Skeletal muscle satellite cell (primary cell): ENCODE measurements at regions not wholly inside any gene's neighbourhood (a gene's known extent, or its start where the extent isn't known, plus 50 kb on each side); places are given as distances from the start of the nearest gene placed in this dataset.

ENCODE experiments used
- H3K27me3 ChIP-seq: 2 replicates; pipeline ENCODE4 v1.7.0; 2013; ENCODE audit warnings: low read length; ENCODE audit not compliant: control insufficient read depth, insufficient read depth
- H3K36me3 ChIP-seq: 2 replicates; pipeline ENCODE4 v1.7.0; 2013; ENCODE audit warnings: mild to moderate bottlenecking, control low read depth, low read length; ENCODE audit not compliant: insufficient read depth
- H3K4me1 ChIP-seq: 2 replicates; pipeline ENCODE4 v1.7.0; 2013; ENCODE audit warnings: low read length; ENCODE audit not compliant: control insufficient read depth, insufficient read depth
- H3K4me2 ChIP-seq: 2 replicates; pipeline ENCODE4 v1.7.0; 2013; ENCODE audit warnings: mild to moderate bottlenecking, low read length
- H3K4me3 ChIP-seq: 2 replicates; pipeline ENCODE4 v1.7.0; 2013; ENCODE audit warnings: low read length
- H3K9ac ChIP-seq: 2 replicates; pipeline ENCODE4 v1.7.0; 2013; ENCODE audit warnings: mild to moderate bottlenecking, low read depth, low read length, moderate library complexity
- H3K9me3 ChIP-seq: replicated peaks from 2 replicates; pipeline ENCODE4 v1.7.0; 2013; ENCODE audit warnings: mild to moderate bottlenecking, control low read depth, low read length

DNA sequence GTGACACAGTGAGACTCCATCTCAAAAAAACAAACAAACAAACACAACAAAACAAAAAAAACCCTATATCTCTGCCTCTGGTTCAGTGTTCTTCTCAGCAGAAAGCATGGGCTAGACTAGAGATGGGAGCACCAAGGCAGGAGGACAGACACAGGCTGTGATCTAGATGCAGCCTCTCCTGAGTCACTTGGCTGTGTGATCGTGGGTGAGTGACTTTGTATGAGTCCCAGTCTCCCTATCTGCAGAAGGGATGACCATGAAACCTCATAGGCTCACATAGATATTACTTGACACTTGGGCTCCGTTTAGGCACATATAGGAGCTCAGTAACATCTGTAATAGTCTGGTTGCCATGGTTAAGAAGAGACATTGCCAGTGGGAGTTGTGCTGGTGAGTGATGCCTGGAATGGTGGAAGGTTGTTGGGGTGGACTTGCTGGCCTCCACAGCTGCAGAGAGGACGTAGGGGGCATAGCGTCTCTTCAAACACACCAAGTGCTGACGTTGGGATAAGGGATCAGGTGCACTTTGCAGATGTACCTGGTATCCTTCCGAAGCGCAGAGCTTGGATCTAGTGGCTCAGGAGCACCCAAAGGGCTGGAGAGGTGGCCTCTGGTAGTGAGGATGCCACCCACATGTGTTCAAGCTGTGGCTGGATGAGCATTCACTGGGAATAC, 318.9 kb upstream of the HS6ST1 start:
- Histone ChIP-seq H3K4me1 (no peaks in the 10 kb centered on the region), H3K36me3 (no peaks in the 10 kb centered on the region), H3K9me3 (no peaks in the 10 kb centered on the region), H3K27me3 (no peaks in the 10 kb centered on the region), H3K9ac (no peak overlapping the region), H3K4me3 (no peak overlapping the region), H3K4me2 (no peak overlapping the region)

DNA sequence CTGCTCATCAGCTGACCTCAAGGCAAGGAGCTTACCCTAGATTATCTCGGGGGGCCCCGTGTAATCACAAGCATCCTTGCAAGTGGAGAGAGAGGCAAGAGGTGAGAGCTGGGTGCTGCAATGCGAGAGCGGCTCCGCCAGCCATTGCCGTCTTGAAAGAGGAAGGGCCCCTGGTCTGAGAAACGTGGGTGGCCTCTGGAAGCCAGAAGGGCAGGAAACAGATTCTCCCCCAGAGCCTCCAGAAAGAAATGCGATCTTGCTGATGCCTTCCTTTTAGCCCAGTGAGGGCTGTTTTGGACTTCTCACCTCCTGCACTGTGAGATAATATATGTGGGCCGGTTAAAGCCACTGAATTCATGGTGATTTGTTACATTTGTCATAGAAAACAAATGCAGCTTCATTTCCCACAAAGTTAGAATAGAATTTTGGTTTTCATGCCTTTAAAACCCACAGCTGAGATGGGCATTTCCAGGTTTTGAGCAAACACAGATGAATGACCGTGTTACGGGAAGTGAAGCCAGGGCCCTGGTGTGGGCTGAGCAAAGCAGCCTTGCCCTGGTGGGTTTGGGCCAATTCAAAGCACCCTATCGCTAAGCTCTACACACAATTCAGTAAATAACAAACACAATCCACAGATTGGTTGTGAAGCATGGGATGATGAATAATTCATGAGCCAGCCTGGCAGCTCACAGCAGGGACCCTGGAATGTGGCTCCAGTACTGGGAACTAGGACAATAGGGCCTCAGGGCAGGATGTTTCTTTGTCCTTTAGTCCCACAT, 319.9 kb upstream of the HS6ST1 start:
- Histone ChIP-seq H3K9me3 (no peaks in the 10 kb centered on the region), H3K4me3 (no peak overlapping the region), H3K4me1 (no peaks in the 10 kb centered on the region), H3K4me2 (no peak overlapping the region), H3K36me3 (no peaks in the 10 kb centered on the region), H3K9ac (no peak overlapping the region), H3K27me3 (no peaks in the 10 kb centered on the region)

GRCh38 chr2:128639120-128639477, 320.4 kb upstream of the HS6ST1 start:
- no peaks in the 10 kb centered on the region for H3K4me1 ChIP-seq
- H3K36me3 ChIP-seq, result no peaks in the 10 kb centered on the region
- no peaks in the 10 kb centered on the region for H3K9me3 ChIP-seq
- no peak overlapping the region for H3K4me2 ChIP-seq
- no peak overlapping the region for H3K4me3 ChIP-seq
- no peaks in the 10 kb centered on the region for H3K27me3 ChIP-seq
- no peak overlapping the region for H3K9ac ChIP-seq

DNA sequence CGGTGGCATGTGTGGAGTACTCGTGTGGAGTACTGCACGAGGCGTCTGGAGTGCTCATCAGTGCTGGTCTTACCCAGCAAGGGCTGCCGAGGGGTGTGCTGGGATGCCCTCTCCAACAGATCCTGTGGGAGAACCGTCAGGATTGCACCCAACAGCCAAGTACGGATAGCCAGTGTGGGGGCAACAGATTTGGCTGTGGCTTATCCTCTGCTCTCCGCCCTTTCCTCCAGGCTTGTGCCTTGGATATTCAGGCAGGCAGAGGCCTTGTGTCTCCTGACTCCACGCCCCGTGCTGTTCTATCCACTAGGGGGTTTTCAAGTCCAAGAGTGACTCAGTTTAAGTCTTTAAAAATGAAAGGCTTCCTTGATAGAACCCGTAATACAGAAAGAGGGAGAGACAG, 321.0 kb upstream of the HS6ST1 start:
- Histone ChIP-seq H3K9ac (no peak overlapping the region), H3K27me3 (no peaks in the 10 kb centered on the region), H3K4me1 (no peaks in the 10 kb centered on the region), H3K4me3 (no peak overlapping the region), H3K4me2 (no peak overlapping the region), H3K9me3 (no peaks in the 10 kb centered on the region), H3K36me3 (no peaks in the 10 kb centered on the region)

DNA sequence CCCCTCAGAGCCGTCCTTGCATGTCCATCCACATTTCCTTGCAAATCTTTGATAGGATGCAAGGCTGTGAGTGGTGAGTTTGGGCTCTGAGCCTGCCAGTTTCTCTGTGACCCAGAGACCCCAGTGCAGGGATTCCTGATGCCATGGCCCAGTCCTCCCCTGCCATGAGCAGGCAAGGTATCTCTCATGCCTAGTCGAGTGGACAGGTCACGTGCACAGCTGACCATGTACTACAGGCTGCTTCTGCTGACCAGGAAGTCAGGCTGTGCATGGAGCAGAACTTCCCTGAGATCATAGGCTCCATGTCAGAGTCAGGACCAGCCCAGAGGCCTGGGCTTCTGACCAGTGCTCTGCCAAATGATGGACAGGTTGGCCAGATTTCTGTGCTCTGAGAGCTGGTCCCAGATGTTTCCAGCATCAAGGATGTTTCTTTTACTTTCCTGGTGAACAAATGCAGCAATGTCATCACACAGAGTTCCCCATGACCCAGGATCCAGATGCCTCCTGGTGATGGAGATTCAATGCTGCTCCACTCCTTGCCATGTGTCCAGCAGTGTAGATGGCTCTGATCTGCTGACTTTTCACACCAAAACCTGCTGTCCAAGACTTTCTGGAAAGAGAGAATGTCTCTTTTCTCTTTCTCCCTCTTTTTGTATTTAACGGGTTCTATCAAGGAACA, 321.6 kb upstream of the HS6ST1 start:
- H3K36me3 ChIP-seq, result no peaks in the 10 kb centered on the region
- no peaks in the 10 kb centered on the region for H3K27me3 ChIP-seq
- no peaks in the 10 kb centered on the region for H3K9me3 ChIP-seq
- no peak overlapping the region for H3K4me2 ChIP-seq
- H3K4me3 ChIP-seq, result no peak overlapping the region
- H3K9ac ChIP-seq, result no peak overlapping the region
- H3K4me1 ChIP-seq, result no peaks in the 10 kb centered on the region

GRCh38 chr2:128640845-128641360, 322.2 kb upstream of the HS6ST1 start:
- Histone ChIP-seq H3K9me3 (no peaks in the 10 kb centered on the region), H3K36me3 (no peaks in the 10 kb centered on the region), H3K4me2 (no peak overlapping the region), H3K4me1 (no peaks in the 10 kb centered on the region), H3K27me3 (no peaks in the 10 kb centered on the region), H3K9ac (no peak overlapping the region), H3K4me3 (no peak overlapping the region)

- Histone ChIP-seq H3K4me3 (no peak overlapping the region), H3K4me1 (no peaks in the 10 kb centered on the region), H3K9ac (no peak overlapping the region), H3K36me3 (no peaks in the 10 kb centered on the region), H3K9me3 (no peaks in the 10 kb centered on the region), H3K27me3 (no peaks in the 10 kb centered on the region), H3K4me2 (no peak overlapping the region)
Observed at GRCh38 chr2:128641421-128642080, 322.9 kb upstream of the HS6ST1 start.

DNA sequence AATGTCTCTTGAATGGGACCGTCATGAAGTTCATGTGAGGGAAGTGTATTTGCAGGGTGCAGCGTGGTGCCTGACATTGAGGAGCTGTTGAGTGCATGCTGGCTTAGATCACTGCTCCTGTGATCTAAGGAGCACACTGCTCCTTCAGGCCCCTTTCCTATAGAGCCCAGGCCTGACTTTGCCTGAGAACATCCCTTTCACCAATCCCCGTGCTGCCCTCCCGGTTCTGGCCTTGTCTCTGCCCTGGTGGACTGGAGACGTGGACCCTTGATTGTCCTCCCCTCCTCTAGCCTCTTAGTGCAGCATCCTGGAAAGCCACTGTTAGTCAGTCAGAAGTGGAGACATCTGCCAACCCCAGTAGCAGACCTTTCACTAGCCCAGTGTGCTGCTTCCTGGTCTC, 323.6 kb upstream of the HS6ST1 start:
- Histone ChIP-seq H3K36me3 (no peaks in the 10 kb centered on the region), H3K9me3 (no peaks in the 10 kb centered on the region), H3K4me2 (no peak overlapping the region), H3K9ac (no peak overlapping the region), H3K4me1 (no peaks in the 10 kb centered on the region), H3K27me3 (no peaks in the 10 kb centered on the region), H3K4me3 (no peak overlapping the region)

DNA sequence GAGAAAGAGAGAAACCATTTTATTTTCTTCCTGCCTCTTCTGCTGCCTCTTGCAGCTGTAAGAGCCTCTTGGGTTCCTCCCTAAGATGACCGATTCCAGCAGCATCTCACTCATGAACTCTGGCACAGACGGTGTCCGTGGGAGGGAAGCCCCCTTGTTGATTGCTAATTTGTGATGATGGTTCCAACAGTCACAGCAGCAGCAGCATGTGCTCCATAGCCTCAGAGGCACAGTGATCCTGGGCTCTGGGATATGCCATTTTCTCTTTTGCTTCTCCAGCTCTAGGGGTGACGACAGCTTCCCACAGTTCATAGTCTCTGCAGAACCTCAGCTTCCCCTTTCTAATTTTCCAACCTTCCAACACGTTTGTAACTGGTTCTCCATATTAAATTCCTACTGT, 324.2 kb upstream of the HS6ST1 start:
- no peaks in the 10 kb centered on the region for H3K36me3 ChIP-seq
- no peak overlapping the region for H3K9ac ChIP-seq
- H3K27me3 ChIP-seq, result no peaks in the 10 kb centered on the region
- no peak overlapping the region for H3K4me2 ChIP-seq
- H3K4me1 ChIP-seq, result no peaks in the 10 kb centered on the region
- H3K4me3 ChIP-seq, result no peak overlapping the region
- H3K9me3 ChIP-seq, result no peaks in the 10 kb centered on the region

DNA sequence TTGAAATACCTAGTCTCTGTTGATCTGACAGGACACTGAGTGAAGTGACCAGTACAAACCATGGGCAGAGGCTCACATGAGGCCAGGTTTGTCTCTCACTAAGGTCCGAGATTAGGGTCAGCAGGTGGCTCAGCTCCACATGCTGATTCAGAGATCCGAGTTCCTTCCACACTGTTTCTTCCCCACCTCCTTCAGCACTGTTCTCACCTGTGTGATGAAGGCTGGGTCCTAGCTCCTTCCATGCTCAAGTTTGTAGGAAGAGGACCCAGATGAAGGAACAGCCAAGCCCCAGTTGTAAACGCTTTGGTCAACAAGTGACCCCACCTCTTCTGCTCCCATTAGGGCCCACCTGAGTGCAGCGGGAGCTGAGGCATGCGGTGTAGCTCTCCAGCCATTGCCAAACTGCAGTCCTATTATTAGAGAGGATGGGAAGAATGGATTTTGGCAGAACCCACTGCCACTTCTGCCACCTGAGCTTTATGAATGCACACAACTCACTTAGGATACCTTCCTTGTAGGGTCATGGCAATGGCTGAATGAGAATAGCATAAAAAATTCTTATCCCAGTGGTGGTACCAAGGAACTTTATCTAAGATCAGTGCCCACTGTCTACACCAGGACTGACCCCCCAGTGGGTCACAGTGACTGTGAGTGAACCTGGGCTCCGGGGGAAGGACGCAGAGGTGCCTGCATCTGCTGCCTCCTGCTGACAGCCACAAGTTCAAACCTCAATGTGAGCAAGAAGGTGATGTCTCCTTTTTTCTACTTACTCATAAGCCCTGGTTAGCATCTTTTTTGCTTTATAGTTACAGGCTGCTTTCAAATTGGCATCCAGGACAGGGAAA, 324.8 kb upstream of the HS6ST1 start:
- H3K4me1 ChIP-seq, result no peaks in the 10 kb centered on the region
- no peak overlapping the region for H3K9ac ChIP-seq
- H3K4me3 ChIP-seq, result no peak overlapping the region

DNA sequence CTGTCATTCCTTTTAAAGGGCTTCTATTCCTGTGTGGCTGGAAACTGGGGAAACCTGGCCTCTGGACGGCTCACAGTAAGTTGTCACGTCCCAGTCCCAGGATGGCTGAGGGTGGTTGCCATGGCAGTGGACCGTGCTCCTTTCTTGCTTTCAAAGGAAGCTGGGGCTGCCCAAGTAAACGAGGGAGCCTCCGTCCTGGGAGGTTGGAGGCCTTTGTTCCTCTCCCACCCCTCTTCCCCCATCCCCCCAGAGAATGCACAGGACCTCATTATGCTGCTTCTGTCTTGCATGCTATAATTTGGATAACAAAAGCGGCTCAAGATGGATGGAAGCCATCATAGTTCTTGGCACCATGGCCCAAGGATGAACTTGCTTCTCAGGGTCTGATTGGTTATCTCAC, 325.5 kb upstream of the HS6ST1 start:
- Histone ChIP-seq H3K9me3 (no peaks in the 10 kb centered on the region), H3K27me3 (no peaks in the 10 kb centered on the region), H3K4me2 (no peak overlapping the region), H3K36me3 (no peaks in the 10 kb centered on the region), H3K9ac (no peak overlapping the region), H3K4me3 (no peak overlapping the region), H3K4me1 (no peaks in the 10 kb centered on the region)

More for the DNA sequence above, 324.8 kb upstream of the HS6ST1 start:
- no peak overlapping the region for H3K4me2 ChIP-seq
- no peaks in the 10 kb centered on the region for H3K27me3 ChIP-seq
- no peaks in the 10 kb centered on the region for H3K36me3 ChIP-seq
- no peaks in the 10 kb centered on the region for H3K9me3 ChIP-seq
